OCI-M1 (cell line): ENCODE measurements at regions not wholly inside any gene's neighbourhood (a gene's known extent, or its start where the extent isn't known, plus 50 kb on each side); places are given as distances from the start of the nearest gene placed in this dataset.
A peak's percentile ranks its signal among the peaks of the same experiment; 100 is the strongest.

Experiments used
- DNase-seq: peaks from one replicate; lab custom pipeline; 2025; lab: John Stamatoyannopoulos, UW

DNA sequence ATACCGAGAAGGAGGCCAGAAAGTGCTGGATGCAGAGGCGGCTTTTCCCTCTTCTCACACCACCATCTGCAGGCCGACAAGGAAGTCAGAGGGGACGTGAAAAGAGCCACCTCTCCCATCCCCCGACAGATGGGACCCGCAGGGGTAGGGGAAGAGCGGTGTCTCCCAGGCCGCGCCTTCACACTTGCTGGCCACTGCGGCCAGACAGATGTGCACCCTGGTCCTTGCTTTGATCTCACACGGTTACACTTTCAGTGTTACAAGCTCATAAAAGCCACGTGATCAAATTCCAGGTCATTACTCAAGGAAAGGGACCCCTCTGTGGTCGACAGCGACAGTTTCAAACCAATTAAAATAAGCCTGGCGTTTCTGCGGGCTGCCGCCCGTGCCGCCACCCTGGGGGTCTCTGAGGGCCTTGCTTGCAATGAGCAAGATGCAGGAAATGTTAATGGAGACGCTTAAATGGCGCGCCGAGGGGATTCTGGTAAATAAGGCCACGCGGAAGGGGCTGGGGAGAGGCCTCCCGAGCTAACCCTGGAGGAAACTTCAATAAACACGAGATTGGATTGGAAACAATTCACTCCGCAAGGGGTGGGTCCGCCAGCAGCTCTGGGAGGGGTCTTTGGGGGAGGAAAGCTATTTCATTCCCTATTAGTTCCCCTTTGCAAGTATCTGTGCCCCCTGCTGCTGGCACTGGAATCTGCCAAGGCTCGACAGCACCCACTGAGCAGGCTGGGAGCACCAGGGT is 240.9 kb downstream of the ENGASE start:
- no peak for DNase-seq

DNA sequence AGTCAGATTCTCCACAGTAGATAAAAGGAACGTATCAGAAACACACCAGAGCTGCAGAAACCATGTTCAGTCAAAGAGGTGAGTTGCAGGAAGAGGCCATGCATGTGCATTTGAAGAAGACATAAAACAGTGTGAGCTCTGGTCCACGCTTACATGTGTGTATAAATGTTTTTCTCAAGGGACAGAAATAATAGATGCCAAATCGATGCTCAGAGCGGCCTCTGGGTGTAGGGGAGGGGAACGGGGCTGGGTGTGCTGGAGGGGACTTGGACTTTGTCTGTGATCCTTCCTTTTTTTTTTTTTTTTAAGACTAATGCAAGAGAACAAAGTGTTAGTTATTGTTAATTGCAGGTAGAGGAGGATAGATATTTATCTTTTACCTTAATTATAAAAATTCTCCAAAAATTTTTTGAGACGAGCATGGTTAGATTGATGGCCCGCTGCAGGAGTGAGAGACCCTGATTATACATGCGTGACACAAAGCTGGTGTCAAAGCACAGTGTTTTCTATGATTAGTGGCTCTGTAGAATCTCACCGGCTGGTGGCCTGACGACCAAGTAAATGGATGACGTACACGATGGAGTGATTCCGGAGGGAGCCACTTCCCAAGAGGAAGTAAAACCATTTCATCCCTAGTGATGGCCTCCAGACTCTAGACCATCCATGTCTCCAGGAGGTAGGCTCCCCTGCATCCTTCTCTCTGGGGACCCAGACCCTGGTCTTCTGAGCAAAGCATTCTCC is 240.2 kb downstream of the ENGASE start:
- DNase-seq: no peak

DNA sequence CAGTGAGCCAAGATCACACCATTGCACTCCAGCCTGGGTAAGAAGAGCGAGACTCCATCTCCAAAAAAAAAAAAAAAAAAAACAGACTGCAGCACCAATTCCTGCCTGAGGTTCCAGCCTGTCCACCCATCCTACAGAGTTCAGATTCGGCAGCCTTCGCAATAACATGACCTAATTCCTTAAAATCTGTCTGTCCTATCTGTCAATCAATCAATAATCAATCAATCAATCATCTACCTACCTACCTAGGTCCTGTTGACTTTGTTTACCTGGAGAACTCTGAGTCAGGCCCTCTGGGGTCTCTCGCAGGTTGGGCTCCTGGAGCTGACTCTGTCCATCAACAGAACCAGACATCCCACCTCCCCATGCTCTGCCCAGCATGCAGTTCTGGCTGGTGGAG is 236.7 kb downstream of the ENGASE start:
- no peak for DNase-seq

DNA sequence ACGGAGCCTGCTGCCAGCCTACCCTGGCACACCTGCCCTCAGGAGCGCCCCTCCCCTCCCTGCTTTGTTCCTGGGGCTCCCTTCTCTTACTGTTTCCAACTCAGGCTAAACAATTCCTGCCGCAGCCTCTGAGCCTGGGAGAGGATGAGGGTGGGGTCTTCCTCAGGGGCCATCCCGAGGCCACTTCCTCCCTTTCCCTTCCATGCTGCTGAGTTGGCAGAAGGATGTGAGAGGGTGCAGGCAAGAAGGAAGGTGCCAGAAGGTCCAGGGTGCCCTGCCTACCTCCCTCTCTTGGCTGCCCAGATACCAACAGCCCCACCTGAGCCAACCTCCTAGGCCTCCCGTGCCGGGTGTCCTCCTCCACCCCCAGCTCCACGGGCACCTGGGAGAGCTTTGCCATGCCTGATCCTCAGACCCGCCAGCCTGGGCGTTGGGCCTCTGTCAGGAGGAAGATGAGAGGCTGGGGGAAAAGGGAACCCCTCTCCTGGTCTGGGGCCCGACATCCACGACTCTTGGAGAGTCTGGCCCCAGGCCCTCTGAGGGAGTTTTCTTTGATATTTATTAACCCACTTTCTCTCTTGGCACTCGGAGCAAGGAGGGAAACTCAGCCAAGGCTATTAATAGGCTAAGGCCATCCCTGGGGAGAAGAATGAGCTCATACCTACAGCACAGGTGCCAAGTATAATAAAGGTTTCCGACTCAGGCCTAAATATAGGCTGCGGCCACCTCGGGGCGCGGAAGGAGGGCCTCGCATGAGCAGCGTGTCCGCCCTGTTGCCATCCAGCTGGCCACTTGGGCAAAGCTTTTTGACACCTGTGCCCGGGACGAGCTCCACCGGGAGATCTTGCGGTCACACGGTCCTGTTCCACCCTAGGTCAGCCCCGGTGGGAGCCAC is 232.0 kb downstream of the ENGASE start:
- DNase-seq: no peak

DNA sequence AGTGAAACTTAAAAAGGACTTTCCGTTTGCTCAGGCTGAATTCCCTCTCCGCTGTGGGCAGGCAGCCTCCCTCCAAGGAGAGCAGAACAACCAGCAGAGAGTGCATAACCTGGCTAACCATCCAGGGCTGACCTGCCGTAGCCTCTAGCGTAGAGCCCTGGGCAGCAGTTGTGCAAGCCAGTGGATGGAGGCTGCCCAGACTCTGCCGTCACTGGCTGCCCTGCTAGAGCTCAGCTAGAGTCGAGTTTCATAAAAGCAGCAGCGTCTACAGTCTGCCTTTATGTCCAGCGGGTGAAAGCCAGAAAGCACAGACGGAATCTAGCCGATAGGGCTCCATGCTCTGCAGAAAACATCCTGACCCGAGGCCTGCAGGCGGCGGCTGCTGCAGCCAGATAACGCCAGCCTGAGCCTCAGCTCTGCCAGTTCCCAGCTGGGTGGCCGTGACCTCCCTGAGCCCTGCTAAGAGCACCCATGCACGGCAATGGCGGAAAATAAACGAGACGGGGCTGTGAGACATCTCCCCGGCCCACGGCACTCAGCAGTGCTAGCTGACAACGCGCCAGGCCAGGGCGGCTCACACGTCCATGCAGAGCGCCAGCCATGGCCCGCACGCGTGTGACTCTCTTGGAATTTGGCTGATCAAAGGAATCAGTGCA is 231.3 kb downstream of the ENGASE start:
- DNase-seq: peak; percentile 7

GRCh38 chr17:79305376-79305767 is 230.7 kb downstream of the ENGASE start:
- DNase-seq: no peak

DNA sequence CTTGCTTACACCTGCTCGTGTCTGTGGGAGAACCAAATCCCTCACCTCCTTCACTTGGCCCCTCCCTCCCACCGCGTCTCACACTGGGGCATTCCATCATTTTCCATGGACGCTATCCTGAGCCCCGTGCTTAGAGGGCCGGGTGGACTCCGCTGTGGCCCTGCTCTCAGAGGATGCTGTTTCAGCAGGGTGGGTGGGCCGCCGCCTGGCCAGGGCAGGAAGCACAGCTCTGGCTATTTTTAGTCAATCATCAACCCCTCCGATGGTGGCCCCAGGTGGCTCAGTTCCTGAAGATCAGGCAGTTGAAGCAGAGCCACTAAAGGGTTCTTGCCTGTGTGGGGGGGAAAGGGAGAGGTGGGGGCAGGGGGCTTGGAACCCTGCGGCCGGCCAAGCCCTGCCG is 230.3 kb downstream of the ENGASE start:
- no peak for DNase-seq

- DNase-seq: no peak
Measured at GRCh38 chr17:79303641-79304205, 229.1 kb downstream of the ENGASE start.

- no peak for DNase-seq
Measured at GRCh38 chr17:79301469-79301868, 226.8 kb downstream of the ENGASE start.

DNA sequence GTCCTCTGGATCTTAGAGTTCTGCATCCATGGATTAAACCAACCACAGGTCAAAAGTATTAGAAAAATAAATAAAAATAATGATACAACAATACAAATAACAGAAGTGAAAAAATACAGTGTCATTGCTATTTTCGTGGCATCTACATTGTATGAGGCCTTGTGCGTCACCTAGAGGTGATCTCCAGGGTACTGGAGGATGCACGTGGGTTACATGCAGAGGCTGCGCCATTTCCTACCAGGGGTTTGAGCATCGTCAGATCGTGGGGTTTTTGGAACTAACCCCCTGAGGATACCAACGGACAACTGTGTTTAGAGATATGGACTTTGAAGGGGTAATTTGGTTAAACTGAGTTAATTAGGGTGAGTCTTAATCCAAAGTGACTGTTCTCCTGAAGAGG is 224.7 kb downstream of the ENGASE start:
- DNase-seq: no peak

DNA sequence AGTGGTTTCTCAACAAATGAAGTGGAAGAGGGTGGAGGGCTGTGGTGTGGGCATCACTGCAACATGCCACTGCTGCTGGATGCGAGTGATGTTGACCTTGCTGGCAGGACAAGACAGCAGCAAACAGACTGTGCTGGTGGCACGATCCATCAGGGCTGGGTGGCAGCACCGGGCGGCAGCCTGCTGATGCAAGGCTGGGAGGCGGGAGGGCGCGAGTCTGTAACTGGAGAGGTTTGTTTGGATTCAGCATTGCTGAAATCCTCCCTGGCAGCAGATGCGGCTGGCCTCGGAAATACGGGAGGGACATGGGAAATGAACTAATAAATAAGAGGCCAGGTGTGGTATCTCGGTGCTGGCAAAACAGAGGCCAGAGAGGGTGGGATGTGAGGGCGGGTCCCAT is 224.2 kb downstream of the ENGASE start:
- DNase-seq: no peak

DNA sequence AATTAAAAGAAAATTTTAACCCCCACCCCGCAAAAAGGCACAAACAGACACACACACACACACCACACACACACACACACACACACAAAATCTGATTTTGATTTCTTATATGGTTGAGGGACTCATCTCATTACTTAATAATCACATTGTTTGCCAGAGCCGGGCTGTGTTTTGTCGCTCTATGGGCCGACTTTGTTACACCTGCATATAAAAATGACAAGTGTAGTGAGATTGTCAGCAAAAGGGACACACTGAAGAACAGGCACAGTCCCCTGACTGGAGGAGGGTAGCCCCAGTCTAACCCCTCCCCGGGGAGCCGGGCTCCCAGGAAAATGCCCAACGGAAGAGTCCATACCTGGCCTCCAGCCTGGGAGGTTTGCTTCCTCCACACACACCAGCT is 221.6 kb downstream of the ENGASE start:
- DNase-seq: no peak

- DNase-seq: no peak
Measured at GRCh38 chr17:79295307-79295706, 220.7 kb downstream of the ENGASE start.

GRCh38 chr17:79294459-79295071 is 219.9 kb downstream of the ENGASE start:
- peak; percentile 44 for DNase-seq

GRCh38 chr17:79292501-79292900 is 217.9 kb downstream of the ENGASE start:
- DNase-seq: no peak

- no peak for DNase-seq
Measured at GRCh38 chr17:79291391-79291790, 216.8 kb downstream of the ENGASE start.

GRCh38 chr17:79290726-79291125 is 216.1 kb downstream of the ENGASE start:
- no peak for DNase-seq

DNA sequence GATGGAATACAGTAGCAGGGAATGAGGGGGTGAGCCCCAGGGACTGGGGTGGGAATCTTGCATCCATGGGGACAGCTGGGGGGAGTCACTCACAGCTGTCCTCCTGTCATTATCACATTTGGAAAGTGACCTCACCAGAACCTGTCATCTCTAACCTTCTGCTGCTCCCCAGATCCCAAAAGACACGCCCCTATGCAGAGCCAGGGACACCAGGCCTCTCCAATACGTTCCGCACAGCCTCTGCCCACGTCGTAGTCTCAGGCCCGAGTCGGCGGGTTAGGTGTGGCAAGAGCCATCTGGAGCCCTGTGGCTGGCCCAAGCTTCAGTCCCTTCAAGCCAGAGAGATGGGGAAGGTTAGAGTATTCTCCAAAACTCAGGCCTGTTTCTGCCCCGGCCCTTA is 214.3 kb downstream of the ENGASE start:
- no peak for DNase-seq

- no peak for DNase-seq
Measured at GRCh38 chr17:79286440-79286839, 211.8 kb downstream of the ENGASE start.

DNA sequence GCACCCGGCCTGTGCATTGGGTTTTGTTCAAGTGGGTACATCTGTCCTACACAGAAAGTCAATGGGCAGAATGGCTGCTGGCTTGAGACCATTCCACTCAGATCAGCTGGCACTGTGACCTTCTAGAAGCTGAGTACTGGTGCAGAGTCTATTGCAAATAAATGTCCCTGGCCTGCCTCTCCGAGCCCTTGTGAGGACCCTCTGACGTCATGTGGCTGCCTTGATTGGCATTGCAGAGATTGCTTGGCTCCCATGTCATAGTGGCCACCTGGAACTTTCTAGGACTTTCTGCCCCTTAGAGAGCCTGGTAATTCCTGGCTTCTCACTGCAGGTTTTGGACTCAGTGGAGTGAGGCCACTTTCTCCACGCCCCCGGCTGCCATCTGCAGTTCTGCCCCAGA is 211.3 kb downstream of the ENGASE start:
- no peak for DNase-seq

GRCh38 chr17:79282294-79282693 is 207.7 kb downstream of the ENGASE start:
- no peak for DNase-seq
